ENCODE measurements at regions not wholly inside any gene's neighbourhood (a gene's known extent, or its start where the extent isn't known, plus 50 kb on each side); places are given as distances from the start of the nearest gene placed in this dataset.

- no peak for DNase-seq (ENCODE audit: extremely low spot score)
- TF ChIP-seq ARNT (IDR thresholded peaks at IDR 0.05): no peak
- no peak for TF ChIP-seq TARDBP (IDR thresholded peaks at IDR 0.05)
- no peak for TF ChIP-seq CTBP1 (IDR thresholded peaks at IDR 0.05; ENCODE audit: borderline replicate concordance)
- no peak for TF ChIP-seq PKNOX1 (IDR thresholded peaks at IDR 0.05)
- TF ChIP-seq ZNF384 (IDR thresholded peaks at IDR 0.05): no peak
- no peak for TF ChIP-seq L3MBTL2 (conservative IDR thresholded peaks at IDR 0.05)
- TF ChIP-seq FOXA1 (IDR thresholded peaks at IDR 0.05): no peak
- TF ChIP-seq FOXM1 (IDR thresholded peaks at IDR 0.05; ENCODE audit: borderline replicate concordance): no peak
- TF ChIP-seq ELF4 (IDR thresholded peaks at IDR 0.05): no peak
- POLR2A ChIA-PET: no interaction called here
- CTCF ChIA-PET: no interaction called here
Measured at GRCh38 chr18:70674896-70675295, 386.1 kb downstream of the SOCS6 start.

- CTCF ChIA-PET: no interaction called here
- POLR2A ChIA-PET: no interaction called here
- no peak for TF ChIP-seq SP1 (IDR thresholded peaks at IDR 0.05)
- no peak for TF ChIP-seq TARDBP (IDR thresholded peaks at IDR 0.05)
- no peak for TF ChIP-seq ZNF384 (IDR thresholded peaks at IDR 0.05)
- TF ChIP-seq FOXK2 (IDR thresholded peaks at IDR 0.05): no peak
- TF ChIP-seq NFRKB (IDR thresholded peaks at IDR 0.05): no peak
- TF ChIP-seq L3MBTL2 (conservative IDR thresholded peaks at IDR 0.05): no peak
- TF ChIP-seq PKNOX1 (IDR thresholded peaks at IDR 0.05): no peak
- no peak for TF ChIP-seq ARNT (IDR thresholded peaks at IDR 0.05)
- TF ChIP-seq BHLHE40 (IDR thresholded peaks at IDR 0.05; ENCODE audit: borderline replicate concordance): no peak
- no peak for TF ChIP-seq ELF4 (IDR thresholded peaks at IDR 0.05)
- no peak for TF ChIP-seq LEF1 (IDR thresholded peaks at IDR 0.05; ENCODE audit: borderline replicate concordance)
- no peak for DNase-seq (ENCODE audit: extremely low spot score)
Measured at GRCh38 chr18:70673831-70674230, 385.0 kb downstream of the SOCS6 start.

- ChIA-PET CTCF (interaction anchor here (0.6 kb wide), 2 partner anchors 9 to 101 kb away, joined by 3 read pairs; no protein-coding TSS in a partner anchor), POLR2A (no interaction called here)
- TF ChIP-seq PKNOX1 (IDR thresholded peaks at IDR 0.05) (no peak), BHLHE40 (IDR thresholded peaks at IDR 0.05; ENCODE audit: borderline replicate concordance) (no peak), ELF4 (IDR thresholded peaks at IDR 0.05) (no peak), TARDBP (IDR thresholded peaks at IDR 0.05) (no peak), FOXM1 (IDR thresholded peaks at IDR 0.05; ENCODE audit: borderline replicate concordance) (no peak), CTBP1 (IDR thresholded peaks at IDR 0.05; ENCODE audit: borderline replicate concordance) (no peak), ZNF384 (IDR thresholded peaks at IDR 0.05) (no peak), HDGF (IDR thresholded peaks at IDR 0.05; ENCODE audit: borderline replicate concordance) (no peak), ARNT (IDR thresholded peaks at IDR 0.05) (no peak), FOXA1 (IDR thresholded peaks at IDR 0.05) (no peak), FOXK2 (IDR thresholded peaks at IDR 0.05) (no peak), L3MBTL2 (conservative IDR thresholded peaks at IDR 0.05) (no peak), SUZ12 (IDR thresholded peaks at IDR 0.05) (no peak), NFRKB (IDR thresholded peaks at IDR 0.05) (no peak), SP1 (IDR thresholded peaks at IDR 0.05) (no peak), LEF1 (IDR thresholded peaks at IDR 0.05; ENCODE audit: borderline replicate concordance) (no peak)
- no peak for DNase-seq (ENCODE audit: extremely low spot score)
Measured at GRCh38 chr18:70672581-70672980, 383.7 kb downstream of the SOCS6 start.

GRCh38 chr18:70671889-70672565 is 383.2 kb downstream of the SOCS6 start:
- no peak for DNase-seq (ENCODE audit: extremely low spot score)
- TF ChIP-seq TARDBP (IDR thresholded peaks at IDR 0.05) (no peak), BHLHE40 (IDR thresholded peaks at IDR 0.05; ENCODE audit: borderline replicate concordance) (no peak), FOXK2 (IDR thresholded peaks at IDR 0.05) (no peak), ARNT (IDR thresholded peaks at IDR 0.05) (no peak), SP1 (IDR thresholded peaks at IDR 0.05) (no peak), ELF4 (IDR thresholded peaks at IDR 0.05) (no peak), FOXA1 (IDR thresholded peaks at IDR 0.05) (no peak), L3MBTL2 (conservative IDR thresholded peaks at IDR 0.05) (no peak), LEF1 (IDR thresholded peaks at IDR 0.05; ENCODE audit: borderline replicate concordance) (no peak), NFRKB (IDR thresholded peaks at IDR 0.05) (no peak)
- CTCF ChIA-PET: interaction anchor here (0.6 kb wide), 1 partner anchor 10 kb away, joined by 3 read pairs; no protein-coding TSS in a partner anchor
- POLR2A ChIA-PET: no interaction called here

- CTCF ChIA-PET: no interaction called here
- POLR2A ChIA-PET: no interaction called here
- no peak for TF ChIP-seq FOXM1 (IDR thresholded peaks at IDR 0.05; ENCODE audit: borderline replicate concordance)
- TF ChIP-seq BHLHE40 (IDR thresholded peaks at IDR 0.05; ENCODE audit: borderline replicate concordance): no peak
- TF ChIP-seq LEF1 (IDR thresholded peaks at IDR 0.05; ENCODE audit: borderline replicate concordance): no peak
- no peak for TF ChIP-seq L3MBTL2 (conservative IDR thresholded peaks at IDR 0.05)
- no peak for TF ChIP-seq HDGF (IDR thresholded peaks at IDR 0.05; ENCODE audit: borderline replicate concordance)
- TF ChIP-seq SUZ12 (IDR thresholded peaks at IDR 0.05): no peak
- TF ChIP-seq FOXA1 (IDR thresholded peaks at IDR 0.05): no peak
- TF ChIP-seq ZNF384 (IDR thresholded peaks at IDR 0.05): no peak
- no peak for TF ChIP-seq CTBP1 (IDR thresholded peaks at IDR 0.05; ENCODE audit: borderline replicate concordance)
- no peak for TF ChIP-seq ELF4 (IDR thresholded peaks at IDR 0.05)
- TF ChIP-seq FOXK2 (IDR thresholded peaks at IDR 0.05): no peak
- no peak for DNase-seq (ENCODE audit: extremely low spot score)
Measured at GRCh38 chr18:70666936-70667335, 378.1 kb downstream of the SOCS6 start.

- DNase-seq (ENCODE audit: extremely low spot score): no peak
- POLR2A ChIA-PET: no interaction called here
- CTCF ChIA-PET: no interaction called here
- no peak for TF ChIP-seq FOXA1 (IDR thresholded peaks at IDR 0.05)
Measured at GRCh38 chr18:70663141-70663540, 374.3 kb downstream of the SOCS6 start.
